IPS-18c (cell line): ENCODE measurements at regions not wholly inside any gene's neighbourhood (a gene's known extent, or its start where the extent isn't known, plus 50 kb on each side); places are given as distances from the start of the nearest gene placed in this dataset.
"Not testable (repeated sequence)": the region's sequence is repeated elsewhere in the genome, so short reads cannot be mapped to it uniquely, and the experiment has no call there.

Source experiments
- H3K4me3 ChIP-seq: 2 replicates; pipeline ENCODE4 v1.7.0; 2013; ENCODE audit warnings: low read depth, mild to moderate bottlenecking, low read length, moderate library complexity; ENCODE audit not compliant: insufficient read depth
- H3K9me3 ChIP-seq: one replicate; pipeline ENCODE4 v1.6.1; 2013; ENCODE audit warnings: mild to moderate bottlenecking, low read length, moderate library complexity; ENCODE audit not compliant: control insufficient read depth, insufficient read depth

- not testable (repeated sequence) for H3K4me3 ChIP-seq, H3K9me3 ChIP-seq
These were observed 73.5 kb downstream of the NPIPA8 start for GRCh38 chr16:18263046-18263445.

GRCh38 chr16:18261848-18262247 is 74.7 kb downstream of the NPIPA8 start:
- not testable (repeated sequence) for H3K9me3 ChIP-seq

GRCh38 chr16:18259496-18260176 is 76.9 kb downstream of the NPIPA8 start:
- not testable (repeated sequence) for H3K4me3 ChIP-seq, H3K9me3 ChIP-seq

More at GRCh38 chr16:18261848-18262247, 74.7 kb downstream of the NPIPA8 start:
- H3K4me3 ChIP-seq = not testable (repeated sequence)

GRCh38 chr16:18252943-18253342 is 83.6 kb downstream of the NPIPA8 start:
- H3K9me3 ChIP-seq, H3K4me3 ChIP-seq: not testable (repeated sequence)

- not testable (repeated sequence) for H3K4me3 ChIP-seq, H3K9me3 ChIP-seq
These were observed 106.0 kb downstream of the NPIPA8 start for GRCh38 chr16:18230505-18230904.

- not testable (repeated sequence) for H3K9me3 ChIP-seq, H3K4me3 ChIP-seq
These were observed 114.2 kb downstream of the NPIPA8 start for GRCh38 chr16:18222054-18223009.

GRCh38 chr16:18217741-18218140 is 118.8 kb downstream of the NPIPA8 start:
- H3K9me3 ChIP-seq, H3K4me3 ChIP-seq: not testable (repeated sequence)

GRCh38 chr16:18216814-18217213 is 119.7 kb downstream of the NPIPA8 start:
- not testable (repeated sequence) for H3K4me3 ChIP-seq, H3K9me3 ChIP-seq

GRCh38 chr16:18213810-18214209 is 122.7 kb downstream of the NPIPA8 start:
- not testable (repeated sequence) for H3K4me3 ChIP-seq, H3K9me3 ChIP-seq

GRCh38 chr16:18211505-18211904 is 125.0 kb downstream of the NPIPA8 start:
- H3K4me3 ChIP-seq, H3K9me3 ChIP-seq: not testable (repeated sequence)

- H3K4me3 ChIP-seq = not testable (repeated sequence)
These were observed 131.8 kb downstream of the NPIPA8 start for GRCh38 chr16:18204786-18205185.

GRCh38 chr16:18204309-18204708 is 132.2 kb downstream of the NPIPA8 start:
- not testable (repeated sequence) for H3K9me3 ChIP-seq, H3K4me3 ChIP-seq

More at GRCh38 chr16:18204786-18205185, 131.8 kb downstream of the NPIPA8 start:
- not testable (repeated sequence) for H3K9me3 ChIP-seq

- not testable (repeated sequence) for H3K9me3 ChIP-seq, H3K4me3 ChIP-seq
These were observed 135.0 kb downstream of the NPIPA8 start for GRCh38 chr16:18201511-18201910.

- H3K4me3 ChIP-seq, H3K9me3 ChIP-seq: not testable (repeated sequence)
These were observed 144.1 kb downstream of the NPIPA8 start for GRCh38 chr16:18192389-18192788.

- H3K4me3 ChIP-seq, H3K9me3 ChIP-seq: not testable (repeated sequence)
These were observed 146.4 kb downstream of the NPIPA8 start for GRCh38 chr16:18190179-18190578.

- H3K9me3 ChIP-seq, H3K4me3 ChIP-seq: not testable (repeated sequence)
These were observed 151.8 kb downstream of the NPIPA8 start for GRCh38 chr16:18184755-18185154.

GRCh38 chr16:18181028-18181427 is 155.5 kb downstream of the NPIPA8 start:
- not testable (repeated sequence) for H3K4me3 ChIP-seq, H3K9me3 ChIP-seq

- not testable (repeated sequence) for H3K4me3 ChIP-seq, H3K9me3 ChIP-seq
These were observed 162.5 kb downstream of the NPIPA8 start for GRCh38 chr16:18173945-18174497.
